DOHH2 (cell line): ENCODE measurements at regions not wholly inside any gene's neighbourhood (a gene's known extent, or its start where the extent isn't known, plus 50 kb on each side); places are given as distances from the start of the nearest gene placed in this dataset.

Experiments
- H3F3A ChIP-seq: fragments of 200-600 bp; sonication (generic), shearing (Covaris generic); 2 replicates; pipeline ENCODE4 v1.6.0; 2016; ENCODE audit warnings: antibody characterized with exemption, mild to moderate bottlenecking; ENCODE audit not compliant: control insufficient read depth, insufficient read depth
- H3K27ac ChIP-seq: fragments of 200-600 bp; sonication (generic); 2 replicates; pipeline ENCODE4 v1.5.1; 2014; ENCODE audit warnings: low read depth, mild to moderate bottlenecking, low read length, moderate library complexity
- H3K27me3 ChIP-seq: fragments of 200-600 bp; sonication (generic); 2 replicates; pipeline ENCODE4 v1.6.1; 2014; ENCODE audit warnings: mild to moderate bottlenecking, low read length, mixed read lengths; ENCODE audit not compliant: control insufficient read depth
- H3K36me3 ChIP-seq: fragments of 200-600 bp; sonication (generic); 2 replicates; pipeline ENCODE4 v1.6.1; 2014; ENCODE audit warnings: mild to moderate bottlenecking, low read length, moderate library complexity, mixed read lengths; ENCODE audit not compliant: control insufficient read depth
- H3K4me1 ChIP-seq: fragments of 200-600 bp; sonication (generic); 2 replicates; pipeline ENCODE4 v1.6.1; 2014; ENCODE audit warnings: mild to moderate bottlenecking, low read length, mixed read lengths; ENCODE audit not compliant: control insufficient read depth
- H3K4me2 ChIP-seq: fragments of 200-600 bp; sonication (generic); 2 replicates; pipeline ENCODE4 v1.6.0; 2014; ENCODE audit warnings: mild to moderate bottlenecking, low read length, moderate library complexity
- H3K4me3 ChIP-seq: fragments of 200-600 bp; sonication (generic); 2 replicates; pipeline ENCODE4 v1.5.1; 2014; ENCODE audit warnings: mild to moderate bottlenecking, low read length, mixed read lengths
- H3K79me2 ChIP-seq: fragments of 200-600 bp; sonication (generic); 2 replicates; pipeline ENCODE4 v1.6.1; 2014; ENCODE audit warnings: mild to moderate bottlenecking, low read length, mixed read lengths; ENCODE audit not compliant: control insufficient read depth
- H3K9me2 ChIP-seq: fragments of 200-600 bp; sonication (generic); replicated peaks from 2 replicates; pipeline ENCODE4 v1.6.1; 2014; ENCODE audit warnings: mild to moderate bottlenecking, low read length, mixed read lengths; ENCODE audit not compliant: control insufficient read depth
- H3K9me3 ChIP-seq: fragments of 200-600 bp; sonication (generic); 2 replicates; pipeline ENCODE4 v1.6.1; 2014; ENCODE audit warnings: antibody characterized with exemption, low read length, mixed read lengths; ENCODE audit not compliant: control insufficient read depth, insufficient read depth
- H4K20me1 ChIP-seq: fragments of 200-600 bp; sonication (generic); 2 replicates; pipeline ENCODE4 v1.6.0; 2014; ENCODE audit warnings: low read depth, mild to moderate bottlenecking, antibody characterized with exemption, low read length, moderate library complexity; ENCODE audit not compliant: control insufficient read depth, insufficient read depth
- CTCF ChIP-seq: fragments of 200-600 bp; sonication (generic); IDR thresholded peaks from one replicate; pipeline ENCODE4 v1.5.1; 2014; ENCODE audit warnings: antibody characterized with exemption, mild to moderate bottlenecking, low read depth, low read length; ENCODE audit not compliant: poor library complexity, severe bottlenecking
- EZH2phosphoT487 ChIP-seq: fragments of 200-600 bp; sonication (generic); IDR thresholded peaks from 2 replicates; pipeline ENCODE4 v1.6.1; 2017; ENCODE audit warnings: borderline replicate concordance, mild to moderate bottlenecking, antibody characterized with exemption, low read length, moderate library complexity, mixed read lengths

- H4K20me1 ChIP-seq, result no peaks in the 10 kb centered on the region
- H3K9me2 ChIP-seq, result no peaks in the 10 kb centered on the region
- no peak overlapping the region for H3K4me2 ChIP-seq
- no peaks in the 10 kb centered on the region for H3K36me3 ChIP-seq
- H3K9me3 ChIP-seq, result no peaks in the 10 kb centered on the region
- no peaks in the 10 kb centered on the region for H3K4me1 ChIP-seq
- no peaks in the 10 kb centered on the region for H3F3A ChIP-seq
- TF ChIP-seq EZH2phosphoT487 (no peak), CTCF (no peak)
- H3K4me3 ChIP-seq, result no peak overlapping the region
- H3K79me2 ChIP-seq, result no peaks in the 10 kb centered on the region
- H3K27ac ChIP-seq, result no peak overlapping the region
- no peaks in the 10 kb centered on the region for H3K27me3 ChIP-seq
These were observed 456.7 kb downstream of the TMEM182 start for GRCh38 chr2:103218516-103218915.

GRCh38 chr2:103219398-103219797, 457.6 kb downstream of the TMEM182 start:
- no peak overlapping the region for H3K4me3 ChIP-seq
- no peaks in the 10 kb centered on the region for H3K9me2 ChIP-seq
- TF ChIP-seq EZH2phosphoT487, result no peak
- TF ChIP-seq CTCF, result no peak
- no peaks in the 10 kb centered on the region for H3K36me3 ChIP-seq
- H3K4me2 ChIP-seq, result no peak overlapping the region
- no peak overlapping the region for H3K27ac ChIP-seq
- no peaks in the 10 kb centered on the region for H3K27me3 ChIP-seq
- no peaks in the 10 kb centered on the region for H3K4me1 ChIP-seq
- H4K20me1 ChIP-seq, result no peaks in the 10 kb centered on the region
- H3K9me3 ChIP-seq, result no peaks in the 10 kb centered on the region
- no peaks in the 10 kb centered on the region for H3F3A ChIP-seq
- no peaks in the 10 kb centered on the region for H3K79me2 ChIP-seq

- no peaks in the 10 kb centered on the region for H3K79me2 ChIP-seq
- H4K20me1 ChIP-seq, result no peaks in the 10 kb centered on the region
- H3K27ac ChIP-seq, result no peak overlapping the region
- no peaks in the 10 kb centered on the region for H3F3A ChIP-seq
- H3K9me3 ChIP-seq, result no peaks in the 10 kb centered on the region
- no peaks in the 10 kb centered on the region for H3K27me3 ChIP-seq
- no peak overlapping the region for H3K4me2 ChIP-seq
- H3K4me3 ChIP-seq, result no peak overlapping the region
- H3K4me1 ChIP-seq, result no peaks in the 10 kb centered on the region
- no peaks in the 10 kb centered on the region for H3K9me2 ChIP-seq
- TF ChIP-seq CTCF (no peak), EZH2phosphoT487 (no peak)
- H3K36me3 ChIP-seq, result no peaks in the 10 kb centered on the region
These were observed 461.1 kb downstream of the TMEM182 start for GRCh38 chr2:103222969-103223368.

- H3K27ac ChIP-seq, result no peak overlapping the region
- H3K4me3 ChIP-seq, result no peak overlapping the region
- no peaks in the 10 kb centered on the region for H3K9me3 ChIP-seq
- H4K20me1 ChIP-seq, result no peaks in the 10 kb centered on the region
- H3K27me3 ChIP-seq, result no peaks in the 10 kb centered on the region
- no peaks in the 10 kb centered on the region for H3K9me2 ChIP-seq
- H3K79me2 ChIP-seq, result no peaks in the 10 kb centered on the region
- no peaks in the 10 kb centered on the region for H3K36me3 ChIP-seq
- TF ChIP-seq CTCF, result no peak
- TF ChIP-seq EZH2phosphoT487, result no peak
- H3K4me2 ChIP-seq, result no peak overlapping the region
- no peaks in the 10 kb centered on the region for H3K4me1 ChIP-seq
- H3F3A ChIP-seq, result no peaks in the 10 kb centered on the region
These were observed 469.0 kb downstream of the TMEM182 start for GRCh38 chr2:103230796-103231195.
